SU-DHL-6 (cell line): ENCODE measurements at regions not wholly inside any gene's neighbourhood (a gene's known extent, or its start where the extent isn't known, plus 50 kb on each side); places are given as distances from the start of the nearest gene placed in this dataset.

ENCODE experiments used
- EZH2phosphoT487 ChIP-seq: fragments of 200-600 bp; sonication (generic), shearing (Covaris generic); conservative IDR thresholded peaks from 2 replicates; pipeline ENCODE4 v1.6.1; 2018; ENCODE audit warnings: mild to moderate bottlenecking, antibody characterized with exemption, low read length, moderate library complexity, mixed read lengths
- TF ChIP-seq, protein P1 (sequence below): fragments of 200-600 bp; sonication (generic); IDR thresholded peaks from one replicate; pipeline ENCODE4 v1.5.1; 2017; ENCODE audit warnings: antibody characterized with exemption, mild to moderate bottlenecking, low read length, moderate library complexity; ENCODE audit not compliant: insufficient read depth, poor library complexity, severe bottlenecking

DNA sequence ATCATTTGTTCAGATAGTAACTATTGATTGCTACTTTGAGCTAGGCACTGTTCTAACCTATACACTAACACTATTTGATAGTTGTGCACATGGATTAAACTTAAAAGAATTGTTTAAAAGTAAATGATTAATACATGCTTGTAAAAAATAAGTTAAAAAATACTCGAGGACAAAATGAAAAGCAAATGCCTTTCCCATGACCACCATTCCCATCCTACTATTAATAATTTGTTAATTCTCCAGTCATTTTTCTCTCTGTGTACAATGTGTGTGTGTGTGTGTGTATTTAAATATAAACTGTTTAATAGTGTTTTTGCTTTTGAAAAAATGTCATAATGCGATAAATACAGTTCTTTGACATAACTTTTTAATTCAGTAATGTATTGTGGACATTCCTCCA is 78.7 kb upstream of the KCNMB2 start:
- TF ChIP-seq, protein P1, sequence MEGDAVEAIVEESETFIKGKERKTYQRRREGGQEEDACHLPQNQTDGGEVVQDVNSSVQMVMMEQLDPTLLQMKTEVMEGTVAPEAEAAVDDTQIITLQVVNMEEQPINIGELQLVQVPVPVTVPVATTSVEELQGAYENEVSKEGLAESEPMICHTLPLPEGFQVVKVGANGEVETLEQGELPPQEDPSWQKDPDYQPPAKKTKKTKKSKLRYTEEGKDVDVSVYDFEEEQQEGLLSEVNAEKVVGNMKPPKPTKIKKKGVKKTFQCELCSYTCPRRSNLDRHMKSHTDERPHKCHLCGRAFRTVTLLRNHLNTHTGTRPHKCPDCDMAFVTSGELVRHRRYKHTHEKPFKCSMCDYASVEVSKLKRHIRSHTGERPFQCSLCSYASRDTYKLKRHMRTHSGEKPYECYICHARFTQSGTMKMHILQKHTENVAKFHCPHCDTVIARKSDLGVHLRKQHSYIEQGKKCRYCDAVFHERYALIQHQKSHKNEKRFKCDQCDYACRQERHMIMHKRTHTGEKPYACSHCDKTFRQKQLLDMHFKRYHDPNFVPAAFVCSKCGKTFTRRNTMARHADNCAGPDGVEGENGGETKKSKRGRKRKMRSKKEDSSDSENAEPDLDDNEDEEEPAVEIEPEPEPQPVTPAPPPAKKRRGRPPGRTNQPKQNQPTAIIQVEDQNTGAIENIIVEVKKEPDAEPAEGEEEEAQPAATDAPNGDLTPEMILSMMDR, result no peak
- no peak for TF ChIP-seq EZH2phosphoT487
